Heart left ventricle (tissue), 13 donors: ENCODE measurements at regions not wholly inside any gene's neighbourhood (a gene's known extent, or its start where the extent isn't known, plus 50 kb on each side); places are given as distances from the start of the nearest gene placed in this dataset.

Source experiments
- POLR2A ChIP-seq, 2 donors: fragments of 450-650 bp; IDR thresholded peaks; one replicate each; pipeline ENCODE4 v1.6.1; 2017; ENCODE audit warnings: antibody characterized with exemption in 2 of 2, mild to moderate bottlenecking in 2 of 2, moderate library complexity in 2 of 2
- TF ChIP-seq, protein P1 (sequence below), 12 donors: fragments of 200-600 bp; sonication (generic) in 4 of 12; IDR thresholded peaks; one replicate each; pipeline versions ENCODE4 v1.5.0 to v1.8.0; 2018 to 2022; ENCODE audit warnings: antibody characterized with exemption in 12 of 12, mild to moderate bottlenecking in 5 of 12
- donor health status: ischemic (EF 13 %, LVEDD 7.1; RV severe dilation, severe dysfunction).
- donor health status: DM: no; HTN: yes; CAD: no.
- donor health status: DM: no; HTN: no; CAD: no.
- donor health status: ischemic (EF 25% LVEDD 6.9; RV normal size, moderate dysfunction).
- donor health status: ischemic (EF 25% LVEDD 5.7; RV mildly dilated, moderate dysfunction).
- donor health status: ischemic (EF 35%, LVEDD 5.7; RV mildly dilated, moderate dysfunction).
- donor health status: nonischemic (EF 11% LVEDD 7.7; RV severe dilation, severe dysfunction).
- donor health status: DM: yes; HTN: yes; CAD: no.
- donor health status: PGD.
- donor health status: ischemic (EF 29% LVEDD 5.4; RV normal size, mild dysfunction).
- donor health status: nonischemic (EF 23%, LVEDD 6.1; RV moderate dilation, normal function).

DNA sequence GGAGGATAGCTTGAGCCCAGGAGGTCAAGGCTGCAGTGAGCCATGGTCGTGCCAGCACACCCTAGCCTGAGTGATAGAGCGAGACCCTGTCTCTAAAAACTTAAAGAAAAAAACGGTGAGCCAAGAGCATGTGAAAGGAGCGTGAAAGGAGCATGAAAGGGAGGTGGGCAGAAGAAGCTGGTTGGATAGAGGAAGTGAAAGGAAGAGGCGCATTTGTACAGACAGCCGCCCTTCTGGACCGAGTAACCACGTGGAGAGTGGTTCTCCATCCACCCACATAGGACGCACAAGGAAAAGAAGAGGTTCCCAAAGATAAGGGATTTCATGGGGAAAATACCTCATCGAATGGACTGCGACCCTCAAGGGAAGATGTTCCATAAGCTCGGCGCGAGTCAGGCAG, 60.4 kb upstream of the IFNAR2 start:
- TF ChIP-seq, protein P1, sequence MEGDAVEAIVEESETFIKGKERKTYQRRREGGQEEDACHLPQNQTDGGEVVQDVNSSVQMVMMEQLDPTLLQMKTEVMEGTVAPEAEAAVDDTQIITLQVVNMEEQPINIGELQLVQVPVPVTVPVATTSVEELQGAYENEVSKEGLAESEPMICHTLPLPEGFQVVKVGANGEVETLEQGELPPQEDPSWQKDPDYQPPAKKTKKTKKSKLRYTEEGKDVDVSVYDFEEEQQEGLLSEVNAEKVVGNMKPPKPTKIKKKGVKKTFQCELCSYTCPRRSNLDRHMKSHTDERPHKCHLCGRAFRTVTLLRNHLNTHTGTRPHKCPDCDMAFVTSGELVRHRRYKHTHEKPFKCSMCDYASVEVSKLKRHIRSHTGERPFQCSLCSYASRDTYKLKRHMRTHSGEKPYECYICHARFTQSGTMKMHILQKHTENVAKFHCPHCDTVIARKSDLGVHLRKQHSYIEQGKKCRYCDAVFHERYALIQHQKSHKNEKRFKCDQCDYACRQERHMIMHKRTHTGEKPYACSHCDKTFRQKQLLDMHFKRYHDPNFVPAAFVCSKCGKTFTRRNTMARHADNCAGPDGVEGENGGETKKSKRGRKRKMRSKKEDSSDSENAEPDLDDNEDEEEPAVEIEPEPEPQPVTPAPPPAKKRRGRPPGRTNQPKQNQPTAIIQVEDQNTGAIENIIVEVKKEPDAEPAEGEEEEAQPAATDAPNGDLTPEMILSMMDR (IDR thresholded peaks at IDR 0.05): no peak
- no peak for TF ChIP-seq POLR2A (IDR thresholded peaks at IDR 0.05)
